GM12891 (cell line): ENCODE measurements at regions not wholly inside any gene's neighbourhood (a gene's known extent, or its start where the extent isn't known, plus 50 kb on each side); places are given as distances from the start of the nearest gene placed in this dataset.

Source experiments
- DNase-seq: peaks from one replicate; pipeline ENCODE4 v3.0.0; 2011; ENCODE audit warnings: low spot score; ENCODE audit not compliant: insufficient read length
- FAIRE-seq: peaks from 2 replicates; lab custom pipeline; 2011; peaks lifted over from hg19 to GRCh38; lab: Jason Lieb, UNC
- PAX5 ChIP-seq: IDR thresholded peaks from 2 replicates; pipeline ENCODE4 v1.6.1; 2011; ENCODE audit warnings: low read length, moderate library complexity, mild to moderate bottlenecking; ENCODE audit not compliant: insufficient read depth, severe bottlenecking
- POLR2A ChIP-seq: IDR thresholded peaks from 2 replicates; pipeline ENCODE4 v1.6.1; 2011; ENCODE audit warnings: low read depth, low read length, control low read depth
- POLR2AphosphoS5 ChIP-seq: IDR thresholded peaks from 2 replicates; pipeline ENCODE4 v1.6.1; 2011; ENCODE audit warnings: low read depth, low read length, control low read depth
- POU2F2 ChIP-seq: IDR thresholded peaks from 2 replicates; pipeline ENCODE4 v1.6.1; 2011; ENCODE audit warnings: low read depth, mild to moderate bottlenecking, control low read depth, low read length, moderate library complexity
- SPI1 ChIP-seq: IDR thresholded peaks from 2 replicates; pipeline ENCODE4 v1.6.1; 2011; ENCODE audit warnings: low read depth, low read length, control low read depth
- TAF1 ChIP-seq: IDR thresholded peaks from 2 replicates; pipeline ENCODE4 v1.6.1; 2011; ENCODE audit warnings: low read depth, low read length, control low read depth

DNA sequence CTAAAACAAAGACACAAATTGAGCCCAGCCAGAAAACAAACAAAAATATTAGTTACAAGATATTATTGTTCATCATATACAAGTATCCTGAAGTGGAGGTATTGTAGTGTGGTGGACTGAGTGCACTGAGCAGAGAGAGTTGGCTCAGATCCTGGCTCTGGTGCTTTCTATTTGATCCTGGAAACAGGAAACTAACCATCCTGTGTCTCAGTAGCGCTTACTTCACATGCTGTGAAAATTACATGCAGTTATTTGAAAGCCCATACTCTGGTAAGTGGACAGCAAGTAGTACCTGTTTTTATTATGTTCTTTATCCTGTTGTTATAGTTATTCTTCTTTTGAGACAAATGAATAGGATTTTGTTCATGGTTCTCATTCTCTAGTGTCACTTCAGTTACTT, 84.3 kb upstream of the CRIM1 start:
- TF ChIP-seq POLR2A, result no peak
- no peak for TF ChIP-seq PAX5
- no peak for TF ChIP-seq TAF1
- TF ChIP-seq POU2F2, result no peak
- no peak for TF ChIP-seq POLR2AphosphoS5
- no peak for TF ChIP-seq SPI1
- FAIRE-seq, result no peak

DNA sequence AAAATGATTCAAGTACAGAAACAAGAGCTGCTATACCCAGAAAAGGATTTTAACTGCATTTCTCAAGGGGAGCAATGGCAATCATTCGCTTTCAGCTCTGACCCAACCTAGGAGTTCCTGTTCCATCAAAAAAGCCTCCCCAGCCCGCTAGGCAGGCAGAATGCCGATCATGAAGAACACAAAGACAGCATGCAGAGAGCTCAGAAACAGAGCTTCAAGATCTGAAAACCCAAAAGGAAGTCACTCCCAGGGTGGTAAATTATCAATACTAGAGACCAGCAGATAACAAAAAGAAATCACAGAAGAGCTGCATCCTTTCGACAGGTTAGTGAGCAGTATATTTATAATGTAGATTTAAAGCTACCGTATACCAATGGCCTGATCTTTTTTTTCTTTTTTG, 84.8 kb upstream of the CRIM1 start:
- TF ChIP-seq POU2F2, result no peak
- no peak for TF ChIP-seq POLR2AphosphoS5
- TF ChIP-seq TAF1, result no peak
- TF ChIP-seq SPI1, result no peak
- TF ChIP-seq POLR2A, result no peak
- no peak for TF ChIP-seq PAX5
- DNase-seq (no peak), FAIRE-seq (no peak)

More for the DNA sequence above, 84.3 kb upstream of the CRIM1 start:
- no peak for DNase-seq

DNA sequence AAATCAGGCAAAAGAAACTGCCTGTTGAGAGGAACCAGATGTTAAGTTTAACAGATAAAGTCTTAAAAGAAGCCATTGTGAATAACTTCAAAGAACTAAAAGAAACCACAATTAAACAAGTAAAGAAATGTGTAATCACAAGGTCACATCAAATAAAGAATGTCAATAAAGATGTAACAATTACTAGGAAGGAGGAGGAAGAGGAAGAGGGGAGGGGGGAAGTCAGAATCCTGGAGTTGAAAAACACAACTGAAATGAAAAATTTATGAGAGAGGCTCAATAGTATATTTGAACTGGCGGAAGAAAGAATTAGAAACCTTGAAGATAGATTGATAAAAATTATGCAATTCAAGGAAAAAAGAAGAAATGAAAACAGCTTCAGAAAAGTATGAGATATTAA, 88.4 kb upstream of the CRIM1 start:
- DNase-seq, result no peak
- FAIRE-seq, result no peak
- TF ChIP-seq POLR2AphosphoS5 (no peak), POLR2A (no peak), TAF1 (no peak), POU2F2 (no peak), SPI1 (no peak), PAX5 (no peak)

DNA sequence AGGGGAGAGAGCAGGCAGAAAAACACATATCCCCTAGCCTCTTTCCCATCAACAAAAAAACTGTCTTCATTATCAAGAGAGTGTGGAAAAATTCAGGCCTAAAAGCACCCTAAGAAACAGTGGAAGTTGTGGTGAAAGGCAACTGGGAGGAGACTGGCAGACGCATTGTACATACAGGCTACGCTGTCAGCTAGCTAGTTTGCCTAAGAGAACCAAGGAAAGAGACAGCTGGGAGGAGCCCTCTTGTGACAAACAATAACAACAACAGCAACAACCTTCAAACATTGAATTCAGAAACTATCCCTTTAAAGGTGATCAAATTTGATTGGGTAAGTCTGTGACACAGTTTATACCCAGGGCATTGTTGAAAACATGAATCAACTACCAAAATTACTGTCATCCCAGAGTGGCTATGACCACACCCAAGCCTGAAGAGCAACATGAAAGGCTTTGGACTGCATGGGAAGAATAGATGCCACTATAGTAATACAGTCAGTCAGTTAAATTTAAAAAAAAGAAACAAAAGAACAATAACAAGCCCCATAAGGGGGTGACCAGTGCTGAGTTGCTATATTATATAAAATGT, 88.9 kb upstream of the CRIM1 start:
- TF ChIP-seq POLR2AphosphoS5 (no peak), POLR2A (no peak), PAX5 (no peak), POU2F2 (no peak), TAF1 (no peak), SPI1 (no peak)
- FAIRE-seq (no peak), DNase-seq (no peak)

DNA sequence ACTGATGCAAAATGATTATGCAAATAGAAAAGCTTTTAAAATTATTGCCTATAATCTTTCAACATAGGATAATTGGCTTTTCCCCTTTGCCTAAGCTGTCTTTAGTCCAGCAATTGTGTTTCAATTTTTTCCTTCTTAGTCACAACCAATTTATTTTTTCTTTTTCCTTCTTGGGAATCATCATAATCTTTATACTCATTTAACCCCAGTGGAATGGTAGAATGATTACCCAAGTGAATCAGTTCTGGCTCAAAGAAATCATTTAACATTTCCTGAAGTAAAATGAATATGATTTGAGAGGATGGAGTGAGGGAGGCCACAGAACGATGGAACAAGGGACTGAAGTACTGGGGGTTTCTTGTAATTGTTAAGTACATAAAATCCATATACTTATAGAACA, 93.0 kb upstream of the CRIM1 start:
- TF ChIP-seq TAF1, result no peak
- no peak for TF ChIP-seq POLR2A
- no peak for TF ChIP-seq POLR2AphosphoS5
- TF ChIP-seq POU2F2, result no peak
- no peak for TF ChIP-seq PAX5
- TF ChIP-seq SPI1, result no peak
- DNase-seq (no peak), FAIRE-seq (no peak)

- FAIRE-seq, result no peak
- DNase-seq, result no peak
- TF ChIP-seq POLR2A, result no peak
Observed at GRCh38 chr2:36255863-36256262, 99.7 kb upstream of the CRIM1 start.

GRCh38 chr2:36253086-36253485, 102.5 kb upstream of the CRIM1 start:
- no peak for DNase-seq
- TF ChIP-seq SPI1, result no peak
- no peak for FAIRE-seq

- FAIRE-seq, result peak; percentile 47
- TF ChIP-seq SPI1, result peak; percentile 50; the same call in 1 of the 2 replicates
- TF ChIP-seq POLR2A, result no peak
- DNase-seq, result no peak
Observed at GRCh38 chr2:36246320-36246990, 109.1 kb upstream of the CRIM1 start.

DNA sequence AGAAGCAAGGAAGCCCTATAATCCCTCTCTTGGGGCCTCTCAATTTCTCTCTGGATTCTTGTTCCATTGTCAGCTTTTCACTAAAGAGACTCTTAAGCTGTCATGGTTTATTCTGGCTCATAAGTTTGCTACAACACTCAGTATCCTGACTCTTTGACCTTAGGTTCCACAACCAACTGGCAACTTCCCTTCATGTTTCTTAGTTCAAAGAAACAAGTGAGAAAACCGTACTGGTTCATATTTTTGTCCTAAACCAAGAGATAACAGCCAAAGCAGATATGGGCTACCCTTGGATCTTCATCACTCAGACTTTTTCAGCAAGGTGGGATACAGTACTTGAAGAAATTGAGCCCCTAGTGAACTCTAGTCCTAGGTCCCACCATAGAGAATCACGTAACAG, 109.9 kb upstream of the CRIM1 start:
- no peak for FAIRE-seq
- no peak for DNase-seq
- TF ChIP-seq PAX5 (no peak), POU2F2 (no peak), TAF1 (no peak), POLR2A (no peak), POLR2AphosphoS5 (no peak), SPI1 (no peak)

- FAIRE-seq (no peak), DNase-seq (no peak)
- TF ChIP-seq POU2F2 (no peak), POLR2A (no peak), POLR2AphosphoS5 (no peak), TAF1 (no peak), SPI1 (no peak), PAX5 (no peak)
Observed at GRCh38 chr2:36238106-36238505, 117.5 kb upstream of the CRIM1 start.
